PC-3 (cell line): ENCODE measurements at regions not wholly inside any gene's neighbourhood (a gene's known extent, or its start where the extent isn't known, plus 50 kb on each side); places are given as distances from the start of the nearest gene placed in this dataset.

ENCODE experiments used
- CTCF ChIP-seq: fragments of 300-600 bp; sonication (generic); conservative IDR thresholded peaks from 2 replicates; pipeline ENCODE4 v1.5.1; 2017; ENCODE audit warnings: antibody characterized with exemption, low read depth, mild to moderate bottlenecking, low read length
- EZH2 ChIP-seq: fragments of 300-600 bp; sonication (generic); IDR thresholded peaks from one replicate; pipeline ENCODE4 v1.6.1; 2017; ENCODE audit warnings: antibody characterized with exemption, mild to moderate bottlenecking, low read length; ENCODE audit not compliant: unreplicated experiment
- EZH2phosphoT487 ChIP-seq: fragments of 300-600 bp; sonication (generic); IDR thresholded peaks from 2 replicates; pipeline ENCODE4 v1.6.1; 2018; ENCODE audit warnings: mild to moderate bottlenecking, antibody characterized with exemption, low read length, borderline replicate concordance

- TF ChIP-seq CTCF (no peak), EZH2phosphoT487 (no peak), EZH2 (no peak)
Measured at GRCh38 chr1:187442603-187443002, 613.9 kb downstream of the PLA2G4A start.
